NB4 (cell line): ENCODE measurements at regions not wholly inside any gene's neighbourhood (a gene's known extent, or its start where the extent isn't known, plus 50 kb on each side); places are given as distances from the start of the nearest gene placed in this dataset.

Experiments used
- MYC ChIP-seq: IDR thresholded peaks from 2 replicates; pipeline ENCODE4 v1.6.1; 2011; ENCODE audit warnings: low read depth, low read length
- POLR2A ChIP-seq: IDR thresholded peaks from 2 replicates; pipeline ENCODE4 v1.6.1; 2011; ENCODE audit warnings: mild to moderate bottlenecking; ENCODE audit not compliant: insufficient read length; ENCODE audit errors: extremely low read depth
- TF ChIP-seq, protein P1 (sequence below): IDR thresholded peaks from one replicate; pipeline ENCODE4 v1.5.1; 2012; ENCODE audit warnings: low read depth, low read length
- TF ChIP-seq, protein P2 (sequence below): IDR thresholded peaks from 2 replicates; pipeline ENCODE4 v1.6.1; 2011; ENCODE audit warnings: low read depth, low read length

DNA sequence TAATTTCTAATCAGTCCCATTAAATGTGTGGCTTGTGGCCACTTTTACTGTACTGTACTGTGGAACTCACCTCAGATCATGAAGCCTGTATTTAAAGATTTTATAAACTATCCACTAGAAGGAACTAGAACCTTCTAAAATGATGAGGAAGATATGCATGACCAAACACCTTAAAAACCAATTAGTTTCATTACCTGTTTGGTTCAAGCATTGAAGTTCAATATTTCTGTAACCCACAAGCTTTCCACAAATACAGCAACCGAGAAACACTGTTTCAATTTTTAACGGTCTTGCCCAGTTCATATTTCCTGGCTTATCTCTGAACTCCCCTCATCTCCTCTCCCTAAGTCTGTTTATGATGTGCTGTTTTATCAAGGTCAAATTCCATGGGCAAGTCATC is 264.3 kb upstream of the PLD5 start:
- TF ChIP-seq POLR2A, result no peak
- TF ChIP-seq, protein P1, sequence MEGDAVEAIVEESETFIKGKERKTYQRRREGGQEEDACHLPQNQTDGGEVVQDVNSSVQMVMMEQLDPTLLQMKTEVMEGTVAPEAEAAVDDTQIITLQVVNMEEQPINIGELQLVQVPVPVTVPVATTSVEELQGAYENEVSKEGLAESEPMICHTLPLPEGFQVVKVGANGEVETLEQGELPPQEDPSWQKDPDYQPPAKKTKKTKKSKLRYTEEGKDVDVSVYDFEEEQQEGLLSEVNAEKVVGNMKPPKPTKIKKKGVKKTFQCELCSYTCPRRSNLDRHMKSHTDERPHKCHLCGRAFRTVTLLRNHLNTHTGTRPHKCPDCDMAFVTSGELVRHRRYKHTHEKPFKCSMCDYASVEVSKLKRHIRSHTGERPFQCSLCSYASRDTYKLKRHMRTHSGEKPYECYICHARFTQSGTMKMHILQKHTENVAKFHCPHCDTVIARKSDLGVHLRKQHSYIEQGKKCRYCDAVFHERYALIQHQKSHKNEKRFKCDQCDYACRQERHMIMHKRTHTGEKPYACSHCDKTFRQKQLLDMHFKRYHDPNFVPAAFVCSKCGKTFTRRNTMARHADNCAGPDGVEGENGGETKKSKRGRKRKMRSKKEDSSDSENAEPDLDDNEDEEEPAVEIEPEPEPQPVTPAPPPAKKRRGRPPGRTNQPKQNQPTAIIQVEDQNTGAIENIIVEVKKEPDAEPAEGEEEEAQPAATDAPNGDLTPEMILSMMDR, result no peak
- TF ChIP-seq MYC, result no peak
- TF ChIP-seq, protein P2, sequence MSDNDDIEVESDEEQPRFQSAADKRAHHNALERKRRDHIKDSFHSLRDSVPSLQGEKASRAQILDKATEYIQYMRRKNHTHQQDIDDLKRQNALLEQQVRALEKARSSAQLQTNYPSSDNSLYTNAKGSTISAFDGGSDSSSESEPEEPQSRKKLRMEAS, result no peak
